Nephron progenitor cell (in vitro differentiated cells): ENCODE measurements at regions not wholly inside any gene's neighbourhood (a gene's known extent, or its start where the extent isn't known, plus 50 kb on each side); places are given as distances from the start of the nearest gene placed in this dataset.

ENCODE experiments used
- DNase-seq: peaks from one replicate; pipeline ENCODE4 v3.0.0; 2021
- H3K27ac Mint-ChIP-seq: 2 replicates; pipeline ENCODE4 v1.8.0; 2021; ENCODE audit warnings: mild to moderate bottlenecking, moderate library complexity, mixed read lengths
- H3K27me3 Mint-ChIP-seq: 2 replicates; pipeline ENCODE4 v1.8.0; 2021; ENCODE audit warnings: mild to moderate bottlenecking, low read depth, mixed read lengths; ENCODE audit not compliant: poor library complexity
- H3K36me3 Mint-ChIP-seq: 2 replicates; pipeline ENCODE4 v1.8.0; 2021; ENCODE audit warnings: low read depth, mixed read lengths
- H3K4me1 Mint-ChIP-seq: 2 replicates; pipeline ENCODE4 v1.8.0; 2021; ENCODE audit warnings: mixed read lengths
- H3K4me3 Mint-ChIP-seq: 2 replicates; pipeline ENCODE4 v1.8.0; 2021; ENCODE audit warnings: mild to moderate bottlenecking, moderate library complexity, mixed read lengths
- H3K9me3 Mint-ChIP-seq: 2 replicates; pipeline ENCODE4 v1.8.0; 2021; ENCODE audit warnings: mild to moderate bottlenecking, moderate library complexity, mixed read lengths
- CTCF ChIP-seq: fragments of 200-600 bp; sonication (generic); IDR thresholded peaks from 2 replicates; pipeline ENCODE4 v1.5.0; 2021; ENCODE audit warnings: antibody characterized with exemption

DNA sequence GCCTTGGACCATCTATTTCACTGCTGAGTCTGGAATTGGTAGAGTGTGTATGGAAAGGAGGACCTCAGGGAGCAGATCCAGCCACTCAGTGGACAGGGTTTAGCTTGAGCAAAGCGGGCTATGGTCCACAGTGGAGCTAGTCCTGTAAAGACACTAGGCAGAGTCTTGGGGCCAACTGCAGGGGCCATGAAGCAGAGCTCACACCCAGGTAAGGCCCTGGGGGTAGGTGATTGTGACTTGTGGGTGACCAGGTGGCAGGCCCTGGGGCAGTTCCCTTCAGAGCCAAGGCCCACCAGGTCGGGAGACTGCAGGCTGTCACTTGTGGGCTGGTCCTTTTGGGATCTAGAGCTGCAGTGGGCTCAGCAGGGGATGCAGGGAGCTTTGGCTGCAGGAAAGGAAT is 80.8 kb upstream of the EPHB3 start:
- H3K27me3 Mint-ChIP-seq: peaks cover 29% of the 10 kb centered on the region
- no peak for TF ChIP-seq CTCF
- DNase-seq: no peak
- no peak overlapping the region for H3K4me3 Mint-ChIP-seq
- H3K4me1 Mint-ChIP-seq: no peaks in the 10 kb centered on the region
- no peaks in the 10 kb centered on the region for H3K36me3 Mint-ChIP-seq
- no peak overlapping the region for H3K27ac Mint-ChIP-seq
- H3K9me3 Mint-ChIP-seq: peaks cover 4% of the 10 kb centered on the region

GRCh38 chr3:184481984-184482671 is 79.5 kb upstream of the EPHB3 start:
- H3K4me1 Mint-ChIP-seq: no peaks in the 10 kb centered on the region
- no peak for DNase-seq
- TF ChIP-seq CTCF: no peak
- H3K27ac Mint-ChIP-seq: no peak overlapping the region
- no peaks in the 10 kb centered on the region for H3K36me3 Mint-ChIP-seq
- peaks cover 18% of the 10 kb centered on the region for H3K27me3 Mint-ChIP-seq
- H3K9me3 Mint-ChIP-seq: no peaks in the 10 kb centered on the region
- no peak overlapping the region for H3K4me3 Mint-ChIP-seq

- no peaks in the 10 kb centered on the region for H3K36me3 Mint-ChIP-seq
- no peak overlapping the region for H3K27ac Mint-ChIP-seq
- H3K27me3 Mint-ChIP-seq: peaks cover 42% of the 10 kb centered on the region
- DNase-seq: no peak
- H3K4me1 Mint-ChIP-seq: no peaks in the 10 kb centered on the region
- TF ChIP-seq CTCF: no peak
- no peaks in the 10 kb centered on the region for H3K9me3 Mint-ChIP-seq
- H3K4me3 Mint-ChIP-seq: no peak overlapping the region
These were observed 76.3 kb upstream of the EPHB3 start for GRCh38 chr3:184485241-184485640.

DNA sequence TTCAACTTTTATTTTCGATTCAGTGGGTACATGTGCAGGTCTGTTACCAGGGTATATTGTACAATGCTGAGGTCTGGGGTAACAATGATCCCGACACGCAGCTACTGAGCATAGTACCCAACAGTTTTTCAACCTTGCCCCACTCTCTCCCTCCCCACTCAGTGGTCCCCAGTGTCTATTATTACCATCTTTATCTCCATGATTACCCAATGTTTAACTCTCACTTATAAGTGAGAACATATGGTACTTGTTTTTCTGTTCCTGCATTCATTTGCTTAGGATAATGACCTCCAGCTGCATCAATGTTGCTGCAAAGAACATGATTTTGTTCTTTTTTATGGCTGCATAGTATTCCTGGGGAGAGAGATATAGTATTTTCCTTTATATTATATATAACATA is 75.7 kb upstream of the EPHB3 start:
- no peak overlapping the region for H3K27ac Mint-ChIP-seq
- no peak for TF ChIP-seq CTCF
- H3K4me3 Mint-ChIP-seq: no peak overlapping the region
- DNase-seq: no peak
- peaks cover 49% of the 10 kb centered on the region for H3K27me3 Mint-ChIP-seq
- H3K36me3 Mint-ChIP-seq: no peaks in the 10 kb centered on the region
- H3K4me1 Mint-ChIP-seq: no peaks in the 10 kb centered on the region
- H3K9me3 Mint-ChIP-seq: no peaks in the 10 kb centered on the region

GRCh38 chr3:184486614-184487013 is 75.0 kb upstream of the EPHB3 start:
- H3K4me1 Mint-ChIP-seq: no peaks in the 10 kb centered on the region
- H3K36me3 Mint-ChIP-seq: no peaks in the 10 kb centered on the region
- no peak overlapping the region for H3K27ac Mint-ChIP-seq
- no peak for DNase-seq
- H3K9me3 Mint-ChIP-seq: no peaks in the 10 kb centered on the region
- peaks cover 56% of the 10 kb centered on the region for H3K27me3 Mint-ChIP-seq
- no peak for TF ChIP-seq CTCF
- no peak overlapping the region for H3K4me3 Mint-ChIP-seq

DNA sequence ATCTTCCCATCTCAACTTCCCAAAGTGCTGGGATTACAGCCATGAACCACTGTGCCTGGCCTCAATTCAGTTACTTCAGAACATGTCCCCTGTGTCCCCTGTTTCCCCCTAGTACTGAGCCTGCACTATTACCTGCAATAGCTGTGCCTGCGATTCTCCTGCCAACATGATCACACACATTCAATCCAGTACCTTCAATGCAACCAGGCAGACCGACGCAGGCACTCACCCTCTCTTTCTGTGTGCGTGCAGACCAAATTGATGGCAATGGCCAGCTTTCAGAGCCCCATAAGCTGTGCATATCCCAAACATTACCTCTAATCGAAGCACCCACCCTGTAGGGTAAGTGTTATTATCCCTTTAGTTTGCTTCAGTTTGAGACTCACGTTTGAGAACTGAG is 73.0 kb upstream of the EPHB3 start:
- Mint-ChIP-seq H3K4me3 (no peak overlapping the region), H3K27ac (no peak overlapping the region), H3K9me3 (peaks cover 2% of the 10 kb centered on the region), H3K27me3 (peaks cover 62% of the 10 kb centered on the region), H3K4me1 (no peaks in the 10 kb centered on the region), H3K36me3 (no peaks in the 10 kb centered on the region)
- DNase-seq: no peak
- no peak for TF ChIP-seq CTCF
